Bone marrow (tissue), 2 donors: ENCODE measurements at regions not wholly inside any gene's neighbourhood (a gene's known extent, or its start where the extent isn't known, plus 50 kb on each side); places are given as distances from the start of the nearest gene placed in this dataset.
"Not testable (repeated sequence)": the region's sequence is repeated elsewhere in the genome, so short reads cannot be mapped to it uniquely, and the experiment has no call there.

Experiments used
- DNase-seq, 2 donors: peaks; one replicate each; lab custom pipeline; 2025; lab: John Stamatoyannopoulos, UW

- DNase-seq, result no peak
Measured at GRCh38 chr2:212871597-212871996, 279.8 kb downstream of the IKZF2 start.

GRCh38 chr2:212864186-212864585, 287.2 kb downstream of the IKZF2 start:
- DNase-seq, result no peak

- DNase-seq, result peak in 1 of 2 donors; percentile 44
Measured at GRCh38 chr2:212863185-212863588, 288.2 kb downstream of the IKZF2 start.

- no peak for DNase-seq
Measured at GRCh38 chr2:212858496-212858895, 292.9 kb downstream of the IKZF2 start.

- DNase-seq, result no peak
Measured at GRCh38 chr2:212854771-212855170, 296.6 kb downstream of the IKZF2 start.

- no peak for DNase-seq
Measured at GRCh38 chr2:212854116-212854515, 297.3 kb downstream of the IKZF2 start.

GRCh38 chr2:212845941-212846340, 305.5 kb downstream of the IKZF2 start:
- no peak for DNase-seq

- peak in 1 of 2 donors; percentile 57 for DNase-seq
Measured at GRCh38 chr2:212843409-212844199, 305.0 kb upstream of the ERBB4 start.

- DNase-seq, result no peak
Measured at GRCh38 chr2:212842544-212843185, 304.1 kb upstream of the ERBB4 start.

- no peak for DNase-seq
Measured at GRCh38 chr2:212841460-212841859, 302.9 kb upstream of the ERBB4 start.

GRCh38 chr2:212832211-212833195, 293.9 kb upstream of the ERBB4 start:
- DNase-seq, result no peak

- no peak for DNase-seq
Measured at GRCh38 chr2:212831671-212832199, 293.1 kb upstream of the ERBB4 start.

- no peak for DNase-seq
Measured at GRCh38 chr2:212816267-212816666, 277.7 kb upstream of the ERBB4 start.

GRCh38 chr2:212815453-212815852, 276.9 kb upstream of the ERBB4 start:
- no peak for DNase-seq

- no peak for DNase-seq
Measured at GRCh38 chr2:212814941-212815340, 276.3 kb upstream of the ERBB4 start.

GRCh38 chr2:212811921-212812320, 273.3 kb upstream of the ERBB4 start:
- no peak for DNase-seq

- no peak for DNase-seq
Measured at GRCh38 chr2:212811036-212811805, 272.6 kb upstream of the ERBB4 start.

GRCh38 chr2:212797484-212798205, 259.0 kb upstream of the ERBB4 start:
- DNase-seq, result no peak

- DNase-seq, result no peak
Measured at GRCh38 chr2:212794471-212794870, 255.9 kb upstream of the ERBB4 start.

GRCh38 chr2:212791569-212791968, 253.0 kb upstream of the ERBB4 start:
- DNase-seq, result peak in 1 of 2 donors; percentile 63

GRCh38 chr2:212786088-212786487, 247.5 kb upstream of the ERBB4 start:
- not testable (repeated sequence) for DNase-seq
